ENCODE measurements at regions not wholly inside any gene's neighbourhood (a gene's known extent, or its start where the extent isn't known, plus 50 kb on each side); places are given as distances from the start of the nearest gene placed in this dataset.
A peak's percentile ranks its signal among the peaks of the same experiment; 100 is the strongest.

GRCh38 chr2:128442053-128442751 is 123.5 kb upstream of the HS6ST1 start:
- Histone ChIP-seq H3K36me3 (replicated peaks in 1 of 2; ENCODE audit: insufficient read depth in 1 of 2, low read depth in 2 of 2) (no peaks in the 10 kb centered on the region), H3K27me3 (no peaks in the 10 kb centered on the region), H3K9me3 (no peaks in the 10 kb centered on the region), H3K4me3 (no peak overlapping the region), H3K27ac (peak overlapping the region in 3 of 4 donors; percentile 6 to 54 (median 45)), H3K4me1 (peaks cover 34% of the 10 kb centered on the region)
- 23 to 43% methylated on average over 4 to 8 of the region's 8 CpGs for WGBS, 2 donors
- no peak for ATAC-seq
- TF ChIP-seq, protein P1, sequence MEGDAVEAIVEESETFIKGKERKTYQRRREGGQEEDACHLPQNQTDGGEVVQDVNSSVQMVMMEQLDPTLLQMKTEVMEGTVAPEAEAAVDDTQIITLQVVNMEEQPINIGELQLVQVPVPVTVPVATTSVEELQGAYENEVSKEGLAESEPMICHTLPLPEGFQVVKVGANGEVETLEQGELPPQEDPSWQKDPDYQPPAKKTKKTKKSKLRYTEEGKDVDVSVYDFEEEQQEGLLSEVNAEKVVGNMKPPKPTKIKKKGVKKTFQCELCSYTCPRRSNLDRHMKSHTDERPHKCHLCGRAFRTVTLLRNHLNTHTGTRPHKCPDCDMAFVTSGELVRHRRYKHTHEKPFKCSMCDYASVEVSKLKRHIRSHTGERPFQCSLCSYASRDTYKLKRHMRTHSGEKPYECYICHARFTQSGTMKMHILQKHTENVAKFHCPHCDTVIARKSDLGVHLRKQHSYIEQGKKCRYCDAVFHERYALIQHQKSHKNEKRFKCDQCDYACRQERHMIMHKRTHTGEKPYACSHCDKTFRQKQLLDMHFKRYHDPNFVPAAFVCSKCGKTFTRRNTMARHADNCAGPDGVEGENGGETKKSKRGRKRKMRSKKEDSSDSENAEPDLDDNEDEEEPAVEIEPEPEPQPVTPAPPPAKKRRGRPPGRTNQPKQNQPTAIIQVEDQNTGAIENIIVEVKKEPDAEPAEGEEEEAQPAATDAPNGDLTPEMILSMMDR (IDR thresholded peaks at IDR 0.05) = no peak
- TF ChIP-seq POLR2A (IDR thresholded peaks at IDR 0.05) = no peak
- DNase-seq = peak; percentile 32 to 67 (median 46)
- intact Hi-C loops (cut with DNase I) = no loop called here

- WGBS, 2 donors = 48 to 70% methylated on average over 10 of the region's 10 CpGs
- ATAC-seq (no peak), DNase-seq (peak in 3 of 4 donors; percentile 11 to 33 (median 22))
- TF ChIP-seq, protein P1 (IDR thresholded peaks at IDR 0.05) = no peak
- no peak for TF ChIP-seq POLR2A (IDR thresholded peaks at IDR 0.05)
- Histone ChIP-seq H3K27me3 (no peaks in the 10 kb centered on the region), H3K9me3 (no peaks in the 10 kb centered on the region), H3K27ac (peak overlapping the region in 2 of 4 donors; percentile 45 to 54), H3K4me3 (no peak overlapping the region), H3K36me3 (replicated peaks in 1 of 2; ENCODE audit: insufficient read depth in 1 of 2, low read depth in 2 of 2) (no peaks in the 10 kb centered on the region), H3K4me1 (peaks cover 34% of the 10 kb centered on the region)
- intact Hi-C loops (cut with DNase I) = no loop called here
These were observed 124.2 kb upstream of the HS6ST1 start for GRCh38 chr2:128442891-128443302.

- DNase-seq = peak in 2 of 4 donors; percentile 6
- no peak overlapping the region for H3K27ac ChIP-seq
These were observed 125.6 kb upstream of the HS6ST1 start for GRCh38 chr2:128444121-128444771.

DNA sequence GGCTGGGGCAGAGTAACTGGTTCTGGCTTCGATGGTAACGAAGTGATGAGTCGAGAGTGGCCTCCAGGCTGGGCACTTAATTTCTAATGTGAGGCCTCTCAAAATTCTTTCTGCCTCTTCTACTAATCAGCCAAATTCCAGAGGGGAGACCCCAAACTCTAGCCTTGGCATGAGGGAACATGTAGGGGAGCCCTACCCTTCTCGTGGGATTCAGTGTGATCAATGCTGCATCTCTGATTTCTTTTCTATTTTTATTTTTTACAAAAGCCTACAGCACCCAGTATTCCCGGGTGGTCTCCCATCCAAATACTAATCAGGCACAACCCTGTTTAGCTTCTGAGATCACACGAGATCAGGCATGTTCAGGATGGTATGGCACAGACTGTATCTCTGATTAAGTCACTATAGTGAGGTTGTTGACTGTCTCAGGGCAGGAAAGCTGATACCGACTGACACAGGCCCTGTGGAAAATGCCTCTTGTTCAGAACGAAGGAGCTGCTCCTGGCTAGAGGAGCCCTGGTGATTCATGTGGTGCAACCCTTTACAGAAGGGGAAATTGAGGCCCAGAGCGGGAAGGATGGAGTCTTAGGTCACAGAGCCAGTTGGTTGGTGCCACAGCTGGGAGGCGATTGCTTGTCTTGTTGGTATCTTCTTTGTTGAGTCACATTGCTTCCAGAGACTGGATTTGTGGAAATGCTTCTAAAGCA is 126.3 kb upstream of the HS6ST1 start:
- DNase-seq = no peak
- H3K4me3 ChIP-seq = no peak overlapping the region
- intact Hi-C loops (cut with DNase I) = no loop called here
- no peak overlapping the region for H3K27ac ChIP-seq
- no peaks in the 10 kb centered on the region for H3K36me3 ChIP-seq (replicated peaks in 1 of 2; ENCODE audit: insufficient read depth in 1 of 2, low read depth in 2 of 2)
- H3K4me1 ChIP-seq = peaks cover 34% of the 10 kb centered on the region
- TF ChIP-seq, protein P1 (IDR thresholded peaks at IDR 0.05) = no peak
- TF ChIP-seq POLR2A (IDR thresholded peaks at IDR 0.05) = no peak
- WGBS, 2 donors = 81 to 85% methylated on average over 7 to 10 of the region's 10 CpGs
- ATAC-seq = no peak
- H3K27me3 ChIP-seq = no peaks in the 10 kb centered on the region
- no peaks in the 10 kb centered on the region for H3K9me3 ChIP-seq

More at GRCh38 chr2:128444121-128444771, 125.6 kb upstream of the HS6ST1 start:
- Histone ChIP-seq H3K4me1 (peaks cover 34% of the 10 kb centered on the region), H3K36me3 (replicated peaks in 1 of 2; ENCODE audit: insufficient read depth in 1 of 2, low read depth in 2 of 2) (no peaks in the 10 kb centered on the region), H3K9me3 (no peaks in the 10 kb centered on the region), H3K4me3 (no peak overlapping the region), H3K27me3 (no peaks in the 10 kb centered on the region)
- TF ChIP-seq POLR2A (IDR thresholded peaks at IDR 0.05) = no peak
- intact Hi-C loops (cut with DNase I) = no loop called here
- WGBS, 2 donors = 94% methylated on average over 5 to 7 of the region's 7 CpGs
- no peak for ATAC-seq

DNA sequence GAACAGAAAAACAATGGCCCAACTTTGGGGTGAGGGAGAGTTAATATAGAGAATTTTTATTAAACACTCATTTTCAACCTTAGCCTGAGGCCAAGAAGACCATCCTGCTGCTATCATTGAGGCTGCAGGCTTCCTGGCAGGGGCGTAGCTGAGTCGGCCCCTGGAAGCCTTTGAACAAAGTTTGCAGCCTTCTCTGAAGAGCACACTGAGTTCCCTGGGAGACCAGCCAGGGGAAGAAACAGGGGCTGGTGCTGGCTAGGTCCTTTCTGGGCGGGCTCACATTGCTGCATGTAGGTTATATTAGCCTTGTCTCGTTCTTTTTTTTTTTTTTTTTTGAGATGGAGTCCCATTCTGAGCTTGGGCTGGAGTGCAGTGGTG is 126.8 kb upstream of the HS6ST1 start:
- no peaks in the 10 kb centered on the region for H3K36me3 ChIP-seq (replicated peaks in 1 of 2; ENCODE audit: insufficient read depth in 1 of 2, low read depth in 2 of 2)
- H3K27me3 ChIP-seq = no peaks in the 10 kb centered on the region
- intact Hi-C loops (cut with DNase I) = no loop called here
- no peaks in the 10 kb centered on the region for H3K9me3 ChIP-seq
- WGBS, 2 donors = 78 to 79% methylated on average over 4 of the region's 4 CpGs
- H3K4me3 ChIP-seq = no peak overlapping the region
- DNase-seq = peak in 2 of 4 donors; percentile 2 to 7
- H3K27ac ChIP-seq = no peak overlapping the region
- peaks cover 29% of the 10 kb centered on the region for H3K4me1 ChIP-seq
- no peak for ATAC-seq
- TF ChIP-seq, protein P1 (IDR thresholded peaks at IDR 0.05) = no peak
- no peak for TF ChIP-seq POLR2A (IDR thresholded peaks at IDR 0.05)
